ENCODE measurements at regions not wholly inside any gene's neighbourhood (a gene's known extent, or its start where the extent isn't known, plus 50 kb on each side); places are given as distances from the start of the nearest gene placed in this dataset.

GRCh38 chr20:23151008-23151703, 65.0 kb upstream of the CD93 start:
- no CpG with 5 or more reads among the region's 8 CpGs for WGBS, 2 experiments (ENCODE audit: extremely low coverage in 2 of 2, insufficient read length in 1 of 2)
- no peak overlapping the region for H3K56ac ChIP-seq (ENCODE audit: extremely low read depth, insufficient read depth, low read length)
- H4K91ac ChIP-seq (ENCODE audit: insufficient read depth, low read depth, low read length): peak overlapping the region; percentile 25; the same call in 1 of the 2 replicates
- no peak overlapping the region for H3K27ac ChIP-seq (ENCODE audit: insufficient read depth, low read length)
- intact Hi-C loops (cut with micrococcal nuclease) (no loop called here), dilution Hi-C loops (cut with HindIII; ENCODE audit: low sequenced_read_pairs, unreplicated experiment) (no loop called here), in situ Hi-C loops (cut with MboI; ENCODE audit: low sequenced_read_pairs) (no loop called here)
- H2BK20ac ChIP-seq (ENCODE audit: low read depth, low read length): peak overlapping the region; percentile 54; the same call in 1 of the 2 replicates
- ChIA-PET CTCF (interaction anchor here (1.3 kb wide), 1 partner anchor 54 kb away, joined by 3 read pairs; no protein-coding TSS in a partner anchor), POLR2A (ENCODE audit: unreplicated experiment) (no interaction called here)
- H3K36me3 ChIP-seq (ENCODE audit: control insufficient read depth, insufficient read depth, low read length): no peaks in the 10 kb centered on the region
- H4K20me1 ChIP-seq (ENCODE audit: insufficient read depth, low read length): no peaks in the 10 kb centered on the region
- no peak overlapping the region for H4K5ac ChIP-seq (ENCODE audit: low read depth, low read length)
- H3K4me1 ChIP-seq (ENCODE audit: control insufficient read depth, insufficient read depth, low read length): peaks cover 38% of the 10 kb centered on the region
- H3K9me3 ChIP-seq (ENCODE audit: control insufficient read depth, insufficient read depth, low read length): no peaks in the 10 kb centered on the region
- no TSS peak for BruUV-seq (replicated peaks)
- H3K18ac ChIP-seq (ENCODE audit: low read depth, low read length): no peak overlapping the region; the same call in 1 of the 2 replicates
- H3K4me2 ChIP-seq (ENCODE audit: low read depth, low read length): no peak overlapping the region
- H2AK5ac ChIP-seq (ENCODE audit: low read depth, low read length): peak overlapping the region; percentile 91
- DNase-seq (no peak), ATAC-seq (ENCODE audit: low read depth) (no peak)
- peak overlapping the region; percentile 64 for H2BK120ac ChIP-seq (ENCODE audit: low read depth, low read length)
- H3K4me3 ChIP-seq (ENCODE audit: insufficient read depth, low read depth, low read length): no peak overlapping the region
- peak overlapping the region; percentile 18 for H2AK9ac ChIP-seq (replicated peaks; ENCODE audit: low read depth, low read length, poor library complexity)
- peak overlapping the region; percentile 19 for H2AFZ ChIP-seq (replicated peaks; ENCODE audit: low read length, poor library complexity)
- H3K9ac ChIP-seq (ENCODE audit: low read depth, low read length): no peak overlapping the region
- no peaks in the 10 kb centered on the region for H3K79me1 ChIP-seq (ENCODE audit: low read depth in 1 of 2, low read length in 2 of 2)
- peak overlapping the region; percentile 34; the same call in 2 of the 3 replicates for H2BK15ac ChIP-seq (ENCODE audit: low read depth, low read length)
- H3K9me1 ChIP-seq (ENCODE audit: insufficient read depth, low read length): peaks cover 43% of the 10 kb centered on the region
- H4K8ac ChIP-seq (ENCODE audit: low read depth in 2 of 2, low read length in 2 of 2): peak overlapping the region in 1 of 2 experiments; percentile 49; a peak in 2 of 4 replicates
- no peaks in the 10 kb centered on the region for H3K27me3 ChIP-seq (ENCODE audit: control insufficient read depth, insufficient read depth, low read length)
- H3K23ac ChIP-seq (ENCODE audit: low read depth, low read length): no peak overlapping the region
- no peak for TF ChIP-seq CTCF (conservative IDR thresholded peaks at IDR 0.05; ENCODE audit: low read depth, low read length)
- no peak for TF ChIP-seq CEBPB (IDR thresholded peaks at IDR 0.05; ENCODE audit: low read depth, low read length)
- no peak for TF ChIP-seq RFX5 (IDR thresholded peaks at IDR 0.05; ENCODE audit: low read depth, low read length)
- no peak for TF ChIP-seq CHD1 (IDR thresholded peaks at IDR 0.05; ENCODE audit: low read depth, low read length)
- TF ChIP-seq MXI1 (IDR thresholded peaks at IDR 0.05; ENCODE audit: borderline replicate concordance, low read depth, low read length): no peak
- no peak for TF ChIP-seq FOS (IDR thresholded peaks at IDR 0.05; ENCODE audit: low read depth, low read length)
- no peak for TF ChIP-seq BHLHE40 (IDR thresholded peaks at IDR 0.05; ENCODE audit: low read depth, low read length)
- TF ChIP-seq NFE2L2 (IDR thresholded peaks at IDR 0.05; ENCODE audit: low read depth, low read length): no peak
- TF ChIP-seq RCOR1 (IDR thresholded peaks at IDR 0.05; ENCODE audit: insufficient replicate concordance, low read length): no peak
- peak overlapping the region; percentile 38; the same call in 1 of the 2 replicates for H3K14ac ChIP-seq (replicated peaks; ENCODE audit: low read depth, low read length)
- peak overlapping the region; percentile 67 for H3K4ac ChIP-seq (ENCODE audit: low read depth, low read length)
- H2BK5ac ChIP-seq (ENCODE audit: low read depth, low read length, poor library complexity, severe bottlenecking): peak overlapping the region; percentile 43
